GM12865 (cell line): ENCODE measurements at regions not wholly inside any gene's neighbourhood (a gene's known extent, or its start where the extent isn't known, plus 50 kb on each side); places are given as distances from the start of the nearest gene placed in this dataset.
A peak's percentile ranks its signal among the peaks of the same experiment; 100 is the strongest.

Experiments used
- DNase-seq: peaks from one replicate; pipeline ENCODE4 v3.0.0; 2010; ENCODE audit warnings: low read depth
- H3K4me3 ChIP-seq: 2 replicates; pipeline ENCODE4 v1.5.1; 2011; ENCODE audit warnings: mild to moderate bottlenecking, low read depth, low read length, control low read depth
- TF ChIP-seq, protein P1 (sequence below): IDR thresholded peaks from 2 replicates; pipeline ENCODE4 v1.5.1; 2011; ENCODE audit warnings: low read length, control low read depth, low read depth, inconsistent platforms; ENCODE audit not compliant: insufficient read depth; ENCODE audit errors: missing control alignments

DNA sequence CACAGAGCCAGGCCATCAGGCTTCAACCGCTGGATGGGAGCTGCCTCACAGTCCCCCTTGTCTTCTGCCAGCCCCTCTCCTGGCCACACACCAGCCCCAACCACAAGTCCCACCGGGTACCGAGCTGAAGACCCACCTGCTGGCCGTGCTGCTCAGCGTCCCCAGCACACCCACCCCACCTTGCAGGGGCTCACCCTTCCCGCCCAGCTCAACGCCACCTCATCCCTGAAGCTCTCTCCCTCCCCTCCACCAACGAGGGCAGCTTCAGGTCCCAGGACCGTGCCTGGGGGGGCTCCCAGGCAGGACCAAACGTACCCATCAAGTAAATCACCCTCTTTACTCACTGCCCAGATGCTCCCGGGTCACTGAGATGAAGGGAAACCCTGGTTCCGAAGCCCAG is 141.0 kb downstream of the CRYBB2 start:
- TF ChIP-seq, protein P1, sequence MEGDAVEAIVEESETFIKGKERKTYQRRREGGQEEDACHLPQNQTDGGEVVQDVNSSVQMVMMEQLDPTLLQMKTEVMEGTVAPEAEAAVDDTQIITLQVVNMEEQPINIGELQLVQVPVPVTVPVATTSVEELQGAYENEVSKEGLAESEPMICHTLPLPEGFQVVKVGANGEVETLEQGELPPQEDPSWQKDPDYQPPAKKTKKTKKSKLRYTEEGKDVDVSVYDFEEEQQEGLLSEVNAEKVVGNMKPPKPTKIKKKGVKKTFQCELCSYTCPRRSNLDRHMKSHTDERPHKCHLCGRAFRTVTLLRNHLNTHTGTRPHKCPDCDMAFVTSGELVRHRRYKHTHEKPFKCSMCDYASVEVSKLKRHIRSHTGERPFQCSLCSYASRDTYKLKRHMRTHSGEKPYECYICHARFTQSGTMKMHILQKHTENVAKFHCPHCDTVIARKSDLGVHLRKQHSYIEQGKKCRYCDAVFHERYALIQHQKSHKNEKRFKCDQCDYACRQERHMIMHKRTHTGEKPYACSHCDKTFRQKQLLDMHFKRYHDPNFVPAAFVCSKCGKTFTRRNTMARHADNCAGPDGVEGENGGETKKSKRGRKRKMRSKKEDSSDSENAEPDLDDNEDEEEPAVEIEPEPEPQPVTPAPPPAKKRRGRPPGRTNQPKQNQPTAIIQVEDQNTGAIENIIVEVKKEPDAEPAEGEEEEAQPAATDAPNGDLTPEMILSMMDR: no peak
- H3K4me3 ChIP-seq: no peak overlapping the region
- no peak for DNase-seq

DNA sequence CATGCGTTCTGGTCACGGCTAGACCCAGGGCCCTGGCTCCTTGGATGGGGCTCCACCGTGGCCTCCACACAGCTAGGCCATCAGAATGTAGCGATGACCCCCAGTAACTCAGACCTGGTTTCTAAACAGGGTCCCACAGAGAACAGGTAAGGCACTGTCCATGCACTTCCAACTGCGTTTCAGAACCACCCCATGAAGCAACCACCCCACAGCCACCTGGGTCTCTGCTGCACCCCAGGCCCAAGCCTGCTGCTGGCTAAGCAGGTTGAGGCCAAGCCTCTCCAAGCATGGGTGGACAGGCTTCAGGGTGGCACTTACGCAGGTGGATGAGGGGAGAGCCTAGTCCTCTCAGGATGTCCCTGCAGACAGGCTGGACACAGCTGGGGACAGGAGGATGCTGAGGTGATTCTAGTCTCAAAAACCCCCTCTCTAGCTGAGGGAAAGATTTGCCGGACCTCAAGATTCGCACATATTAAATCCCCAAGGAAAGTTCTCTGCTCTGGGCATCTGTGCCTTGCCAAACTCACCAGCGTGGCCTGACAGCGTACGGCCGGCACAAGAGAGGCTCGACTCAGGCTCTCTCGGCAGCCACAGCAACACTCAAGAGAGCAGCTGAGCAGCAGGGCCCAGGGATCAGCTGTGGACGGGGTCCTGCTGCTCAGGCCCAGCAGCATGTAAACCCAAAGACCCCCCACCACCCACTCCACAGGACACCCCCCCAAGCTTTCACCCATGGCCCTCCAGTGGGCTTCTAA is 141.6 kb downstream of the CRYBB2 start:
- TF ChIP-seq, protein P1: no peak
- DNase-seq: no peak
- no peak overlapping the region for H3K4me3 ChIP-seq

DNA sequence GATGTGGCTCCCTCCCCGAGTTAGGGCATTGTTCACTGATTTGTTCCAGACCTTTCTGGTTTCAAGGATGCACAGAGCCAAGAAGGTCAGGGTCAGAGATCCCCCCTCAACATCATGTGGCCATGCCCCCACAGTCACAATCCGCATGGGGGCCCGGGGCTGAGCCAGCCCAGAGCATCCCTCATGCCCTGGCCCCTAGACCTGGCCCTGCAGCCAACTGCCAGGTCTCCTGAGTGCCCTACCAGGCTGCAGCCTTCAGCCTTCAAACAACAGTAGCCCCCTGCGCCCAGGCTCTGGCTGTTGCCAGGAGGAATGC is 142.4 kb downstream of the CRYBB2 start:
- DNase-seq: no peak
- H3K4me3 ChIP-seq: no peak overlapping the region
- TF ChIP-seq, protein P1: no peak

DNA sequence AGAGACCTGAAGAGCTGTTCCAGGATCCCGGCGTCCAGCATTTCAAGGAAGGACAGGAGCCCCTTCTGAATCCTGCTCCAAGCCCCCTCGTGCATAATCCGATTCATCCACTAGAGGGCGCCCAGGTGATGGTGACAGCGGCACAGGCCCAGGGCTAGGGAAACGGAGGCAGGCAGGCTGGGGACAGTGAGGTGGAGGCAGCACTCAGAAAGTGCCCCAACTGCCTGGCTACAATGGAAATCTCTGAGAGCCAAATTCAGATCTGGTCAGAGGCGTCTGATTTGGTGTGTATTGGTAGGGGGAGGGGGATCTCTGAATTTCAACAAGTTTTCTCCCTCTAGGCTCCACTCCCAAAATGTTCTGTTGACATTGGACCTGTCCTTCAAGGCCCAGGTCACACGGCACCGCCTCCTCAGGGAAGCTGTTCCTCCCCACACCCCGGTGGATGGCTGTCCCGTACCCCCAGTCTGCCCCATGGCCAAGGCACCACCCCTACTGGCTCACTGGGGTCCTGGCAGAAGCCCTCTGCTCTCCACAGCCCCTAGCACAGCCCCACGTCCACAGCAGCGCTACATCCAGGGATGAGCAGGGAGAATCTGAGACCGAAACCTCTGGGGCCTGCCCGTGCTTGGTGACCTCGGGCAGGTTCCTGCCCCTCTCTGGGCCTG is 142.9 kb downstream of the CRYBB2 start:
- TF ChIP-seq, protein P1: peak; percentile 80
- no peak overlapping the region for H3K4me3 ChIP-seq
- peak; percentile 60 for DNase-seq

DNA sequence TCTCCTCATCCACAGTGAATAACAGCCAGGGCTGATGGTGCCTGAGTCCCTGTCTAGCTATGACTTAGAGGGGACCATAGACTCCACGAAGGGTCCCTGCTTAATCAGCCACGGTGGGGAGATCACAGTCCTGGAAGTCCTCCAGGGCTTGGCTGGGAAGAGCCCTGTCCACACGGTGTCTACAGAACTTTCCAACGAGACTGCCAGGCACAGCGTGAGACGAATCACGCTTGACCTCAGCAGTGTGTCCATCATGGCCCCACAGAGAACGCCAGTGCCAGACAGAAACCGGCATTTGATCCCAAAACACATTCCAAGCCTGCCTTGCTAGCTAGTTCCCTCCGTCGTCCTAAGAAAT is 143.4 kb downstream of the CRYBB2 start:
- DNase-seq: no peak
- H3K4me3 ChIP-seq: no peak overlapping the region
- TF ChIP-seq, protein P1: no peak

DNA sequence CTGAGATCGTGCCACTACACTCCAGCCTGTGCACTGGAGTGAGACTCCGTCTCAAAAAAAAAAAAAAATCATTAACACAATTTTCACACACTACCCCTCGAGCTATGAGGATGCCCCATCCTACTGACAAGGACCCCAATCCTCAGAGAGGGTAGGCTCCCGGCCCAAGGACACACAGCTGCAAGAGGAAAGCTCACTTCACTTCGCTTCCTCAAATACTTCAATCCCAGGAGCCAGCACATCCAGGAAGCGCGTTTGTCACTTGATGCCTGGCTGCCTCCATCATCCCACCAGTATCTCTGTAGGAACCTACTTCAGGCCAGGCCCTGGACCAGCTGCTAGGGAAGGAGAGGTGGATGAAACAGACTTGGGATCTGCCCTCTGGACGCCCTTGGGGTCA is 144.0 kb downstream of the CRYBB2 start:
- H3K4me3 ChIP-seq: no peak overlapping the region
- TF ChIP-seq, protein P1: no peak
- DNase-seq: no peak

DNA sequence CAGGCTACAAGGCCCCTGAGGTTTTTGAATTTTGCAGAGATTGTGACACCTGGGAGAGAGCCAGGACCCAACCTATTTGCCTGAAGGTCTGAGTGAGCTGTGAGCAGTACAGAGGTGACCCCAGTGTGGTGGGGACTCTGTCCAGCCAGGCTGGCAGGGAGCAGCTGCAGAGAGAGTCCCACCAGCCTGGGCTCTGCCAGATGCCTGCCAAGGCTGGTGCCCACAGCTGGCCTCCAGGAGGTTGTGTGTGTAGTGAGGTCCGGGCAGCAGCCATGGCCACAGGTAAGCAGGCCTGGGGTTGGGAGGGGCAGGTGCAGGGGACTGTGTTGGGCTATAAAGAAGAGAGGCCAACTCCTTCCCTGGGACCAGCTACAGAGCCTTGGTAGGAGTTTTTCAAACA is 144.8 kb downstream of the CRYBB2 start:
- TF ChIP-seq, protein P1: no peak
- no peak overlapping the region for H3K4me3 ChIP-seq
- DNase-seq: no peak
